DND-41 (cell line): ENCODE measurements at regions not wholly inside any gene's neighbourhood (a gene's known extent, or its start where the extent isn't known, plus 50 kb on each side); places are given as distances from the start of the nearest gene placed in this dataset.

Experiments used
- EZH2 ChIP-seq: IDR thresholded peaks from 3 replicates; pipeline ENCODE4 v1.6.1; 2012; ENCODE audit warnings: borderline replicate concordance, low read depth, mild to moderate bottlenecking, moderate library complexity, low read length, inconsistent platforms; ENCODE audit not compliant: severe bottlenecking
- TF ChIP-seq, protein P1 (sequence below): IDR thresholded peaks from 2 replicates; pipeline ENCODE4 v1.5.1; 2012; ENCODE audit warnings: borderline replicate concordance, low read length, moderate library complexity, mild to moderate bottlenecking; ENCODE audit not compliant: poor library complexity, severe bottlenecking; ENCODE audit errors: extremely low read depth

GRCh38 chr13:40345149-40345514, 321.3 kb downstream of the FOXO1 start:
- TF ChIP-seq, protein P1, sequence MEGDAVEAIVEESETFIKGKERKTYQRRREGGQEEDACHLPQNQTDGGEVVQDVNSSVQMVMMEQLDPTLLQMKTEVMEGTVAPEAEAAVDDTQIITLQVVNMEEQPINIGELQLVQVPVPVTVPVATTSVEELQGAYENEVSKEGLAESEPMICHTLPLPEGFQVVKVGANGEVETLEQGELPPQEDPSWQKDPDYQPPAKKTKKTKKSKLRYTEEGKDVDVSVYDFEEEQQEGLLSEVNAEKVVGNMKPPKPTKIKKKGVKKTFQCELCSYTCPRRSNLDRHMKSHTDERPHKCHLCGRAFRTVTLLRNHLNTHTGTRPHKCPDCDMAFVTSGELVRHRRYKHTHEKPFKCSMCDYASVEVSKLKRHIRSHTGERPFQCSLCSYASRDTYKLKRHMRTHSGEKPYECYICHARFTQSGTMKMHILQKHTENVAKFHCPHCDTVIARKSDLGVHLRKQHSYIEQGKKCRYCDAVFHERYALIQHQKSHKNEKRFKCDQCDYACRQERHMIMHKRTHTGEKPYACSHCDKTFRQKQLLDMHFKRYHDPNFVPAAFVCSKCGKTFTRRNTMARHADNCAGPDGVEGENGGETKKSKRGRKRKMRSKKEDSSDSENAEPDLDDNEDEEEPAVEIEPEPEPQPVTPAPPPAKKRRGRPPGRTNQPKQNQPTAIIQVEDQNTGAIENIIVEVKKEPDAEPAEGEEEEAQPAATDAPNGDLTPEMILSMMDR, result no peak
- TF ChIP-seq EZH2, result no peak
